Adrenal gland (tissue), 5 donors: ENCODE measurements at regions not wholly inside any gene's neighbourhood (a gene's known extent, or its start where the extent isn't known, plus 50 kb on each side); places are given as distances from the start of the nearest gene placed in this dataset.

Source experiments
- CTCF ChIP-seq, 6 experiments: fragments of 450-650 bp in 4 of 6; fragments of 200-600 bp in 2 of 6; sonication (generic) in 1 of 6; IDR thresholded peaks; 1 replicate in 5 of 6; 2 replicates in 1 of 6; pipeline versions ENCODE4 v1.5.1 to v1.8.0; 2016 to 2021; ENCODE audit warnings: antibody characterized with exemption in 6 of 6, mild to moderate bottlenecking in 2 of 6, moderate library complexity in 1 of 6
- POLR2A ChIP-seq, 2 donors: fragments of 450-650 bp; IDR thresholded peaks; one replicate each; pipeline ENCODE4 v1.6.1; 2017; ENCODE audit warnings: antibody characterized with exemption in 2 of 2, mild to moderate bottlenecking in 2 of 2, moderate library complexity in 1 of 2
- donor health status: DM: no; HTN: no; CAD: no.

DNA sequence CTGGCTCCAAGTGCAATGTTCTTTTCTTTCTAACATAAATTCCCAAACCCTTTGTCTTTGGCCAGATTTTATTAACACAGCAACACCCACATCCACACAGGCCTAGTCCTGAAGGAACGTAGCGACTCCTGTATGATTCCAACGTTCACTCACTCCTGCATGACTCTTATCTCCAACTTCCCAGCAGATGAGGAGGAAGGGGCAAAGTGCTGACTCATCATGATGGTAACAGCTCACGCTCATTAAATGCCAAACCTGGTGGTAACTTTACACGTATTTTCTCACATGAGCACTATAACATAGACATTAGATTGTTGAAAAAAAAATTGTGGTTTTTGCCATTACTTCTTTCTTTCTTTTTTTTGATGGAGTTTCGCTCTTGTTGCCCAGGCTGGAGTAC, 1349.5 kb downstream of the EFNA5 start:
- TF ChIP-seq CTCF (IDR thresholded peaks at IDR 0.05): no peak
- no peak for TF ChIP-seq POLR2A (IDR thresholded peaks at IDR 0.05)
